ENCODE measurements at regions not wholly inside any gene's neighbourhood (a gene's known extent, or its start where the extent isn't known, plus 50 kb on each side); places are given as distances from the start of the nearest gene placed in this dataset.
"Not testable (repeated sequence)": the region's sequence is repeated elsewhere in the genome, so short reads cannot be mapped to it uniquely, and the experiment has no call there.

DNA sequence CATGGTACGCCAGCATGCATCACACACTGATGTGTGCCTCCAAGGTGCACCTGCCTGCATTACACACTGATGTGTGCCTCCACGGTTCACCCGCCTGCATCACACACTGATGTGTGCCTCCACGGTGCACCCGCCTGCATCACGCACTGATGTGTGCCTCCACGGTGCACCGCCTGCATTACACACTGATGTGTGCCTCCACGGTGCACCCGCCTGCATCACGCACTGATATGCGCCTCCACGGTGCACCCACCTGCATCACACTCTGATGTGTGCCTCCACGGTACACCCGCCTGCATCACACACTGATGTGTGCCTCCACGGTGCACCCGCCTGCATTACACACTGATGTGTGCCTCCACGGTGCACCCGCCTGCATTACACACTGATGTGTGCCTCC lies 223.1 kb upstream of the SHH start:
- not testable (repeated sequence) for DNase-seq, ATAC-seq

GRCh38 chr7:156034397-156034796 lies 222.1 kb upstream of the SHH start:
- DNase-seq (no peak), ATAC-seq (no peak)

DNA sequence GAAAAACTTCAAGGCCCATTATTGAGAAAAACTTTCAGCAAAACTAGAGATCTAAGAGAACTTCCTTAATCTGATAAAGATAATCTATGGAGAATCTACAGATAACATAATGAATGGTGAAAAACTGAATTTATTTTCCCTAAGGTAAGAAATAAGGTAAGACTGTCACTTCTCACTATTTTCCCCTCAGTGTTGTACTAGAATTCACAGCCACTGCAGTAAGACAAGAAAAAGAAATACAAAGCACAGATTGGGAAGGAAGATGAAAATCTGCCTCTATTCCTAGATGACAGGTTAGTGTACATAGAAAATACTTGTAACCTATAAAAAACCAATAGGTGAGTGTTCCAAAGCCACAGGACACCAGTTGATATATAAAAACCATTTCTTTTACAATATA lies 220.7 kb upstream of the SHH start:
- ATAC-seq (no peak), DNase-seq (no peak)

DNA sequence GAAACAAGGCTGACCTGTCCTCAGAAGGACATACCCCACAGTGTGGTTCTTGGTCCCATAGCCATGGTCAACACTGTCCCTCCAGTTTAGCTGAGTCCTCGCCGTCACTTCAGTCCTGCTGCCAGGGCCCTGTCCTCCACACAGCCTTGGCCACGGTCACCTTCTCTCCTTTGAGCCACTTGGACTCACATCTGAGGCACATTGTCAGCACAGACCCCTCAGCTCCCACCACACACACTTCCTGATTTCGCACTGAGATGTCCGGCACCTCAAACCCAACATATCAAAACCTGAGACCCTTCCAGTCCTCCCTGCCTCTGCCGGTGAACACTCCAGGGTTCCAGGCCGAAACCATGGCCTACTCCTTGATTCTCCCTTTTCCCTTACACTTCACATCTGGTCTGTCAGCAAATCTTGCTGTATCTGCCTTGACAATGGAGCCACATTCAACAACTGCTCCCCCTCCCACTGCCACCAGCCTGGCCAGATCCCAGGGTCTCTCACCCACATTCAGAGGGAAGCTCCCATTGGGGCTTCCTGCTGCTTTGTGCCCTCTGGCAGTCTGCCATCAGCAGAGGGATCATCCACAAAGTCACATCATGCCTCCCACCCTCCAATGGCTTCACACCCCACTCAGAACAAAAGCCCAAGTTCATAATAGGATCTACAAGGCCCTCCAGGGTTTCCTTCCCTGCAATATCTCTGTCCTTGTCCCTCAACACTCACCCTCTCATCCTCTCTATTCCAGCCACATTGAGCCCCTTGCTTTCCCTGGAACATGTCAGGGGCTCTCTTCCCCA lies 219.6 kb upstream of the SHH start:
- no peak for ATAC-seq
- DNase-seq = no peak

DNA sequence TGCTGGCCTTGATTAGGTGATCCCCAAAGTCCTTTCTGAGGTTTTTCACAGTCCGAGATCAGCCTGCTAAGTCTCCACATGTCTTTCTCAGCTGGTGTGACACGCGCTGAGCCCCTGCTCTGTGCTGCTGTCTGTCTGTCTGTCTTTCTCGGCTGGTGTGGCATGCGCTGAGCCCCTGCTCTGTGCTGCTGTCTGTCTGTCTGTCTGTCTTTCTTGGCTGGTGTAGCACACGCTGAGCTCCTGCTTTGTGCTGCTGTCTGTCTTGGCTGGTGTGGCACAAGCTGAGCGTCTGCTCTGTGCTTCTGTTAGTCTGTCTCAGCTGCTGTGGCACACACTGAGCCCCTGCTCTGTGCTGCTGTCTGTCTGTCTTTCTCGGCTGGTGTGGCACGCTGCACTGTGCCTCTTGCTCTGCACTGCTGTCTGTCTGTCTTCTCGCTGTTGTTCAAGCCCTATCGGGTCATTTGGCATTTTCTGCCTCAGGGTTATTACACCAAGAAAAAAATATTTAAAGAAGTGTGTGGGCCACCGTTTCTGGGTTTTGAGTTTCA lies 217.3 kb upstream of the SHH start:
- peak; percentile 23 for ATAC-seq
- no peak for DNase-seq

DNA sequence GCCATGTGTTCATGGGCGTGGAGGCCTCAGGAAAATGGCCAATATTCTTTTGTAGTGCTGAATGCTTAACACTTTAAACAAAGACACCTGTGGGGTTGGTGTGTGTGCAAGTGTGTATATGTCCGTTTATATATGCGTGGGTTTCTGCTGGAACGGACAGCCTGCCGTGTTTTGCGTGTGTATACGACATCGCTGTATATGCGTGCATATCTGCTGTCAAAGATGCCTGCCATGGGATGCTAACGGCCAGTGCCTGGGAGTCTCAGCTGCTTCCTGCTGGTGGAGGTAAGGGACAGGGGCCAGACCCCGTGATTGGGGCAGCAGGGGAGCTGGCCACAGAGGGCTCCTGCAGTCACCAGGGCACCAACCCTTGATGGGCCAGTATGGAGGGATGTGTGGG lies 216.3 kb upstream of the SHH start:
- no peak for DNase-seq
- no peak for ATAC-seq

GRCh38 chr7:156027821-156028220 lies 215.6 kb upstream of the SHH start:
- ATAC-seq (no peak), DNase-seq (no peak)

DNA sequence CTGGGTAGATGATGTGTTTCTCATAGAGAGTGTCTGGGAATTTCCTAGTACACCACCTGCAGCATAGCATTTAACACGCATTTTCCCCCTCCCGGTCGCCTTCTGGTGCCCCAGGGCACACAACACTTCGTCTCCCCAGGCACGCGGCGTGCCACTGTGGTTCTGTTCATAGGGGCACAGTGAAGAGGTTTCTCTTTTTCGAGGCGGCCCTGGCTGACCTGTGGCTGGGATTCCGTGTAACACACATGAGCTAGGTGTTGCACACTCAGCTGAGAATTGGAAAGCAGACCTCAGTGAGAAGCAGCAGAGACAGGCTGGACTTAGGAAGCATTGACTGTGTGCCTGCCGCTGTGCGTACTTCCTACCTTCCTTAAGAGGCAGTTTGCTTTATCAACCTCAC lies 214.3 kb upstream of the SHH start:
- no peak for ATAC-seq
- no peak for DNase-seq

GRCh38 chr7:156026076-156026600 lies 213.9 kb upstream of the SHH start:
- ATAC-seq (no peak), DNase-seq (no peak)

- ATAC-seq = no peak
- no peak for DNase-seq
These were observed 213.4 kb upstream of the SHH start for GRCh38 chr7:156025675-156026074.

DNA sequence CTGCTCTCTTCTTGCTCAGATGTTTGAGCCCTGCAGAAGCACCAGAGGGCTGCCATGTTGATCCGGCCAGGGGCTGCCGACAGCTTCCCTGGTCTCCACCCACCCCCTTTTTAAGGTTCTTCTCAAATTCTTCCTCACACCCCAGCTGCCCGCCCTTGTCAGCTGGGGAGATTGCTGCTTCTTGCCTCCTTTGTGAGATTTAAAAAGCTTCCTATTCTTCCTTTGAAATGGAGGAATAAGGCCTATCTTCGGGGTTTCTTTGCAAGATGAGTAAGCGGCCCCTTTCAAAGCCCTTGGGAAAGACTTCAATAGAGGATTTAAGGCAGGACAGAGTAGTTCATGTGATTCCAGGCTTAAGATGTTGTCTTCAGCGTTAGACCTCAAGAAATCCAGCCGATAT lies 211.9 kb upstream of the SHH start:
- ATAC-seq (no peak), DNase-seq (no peak)

GRCh38 chr7:156022483-156023459 lies 210.5 kb upstream of the SHH start:
- DNase-seq (no peak), ATAC-seq (no peak)

DNA sequence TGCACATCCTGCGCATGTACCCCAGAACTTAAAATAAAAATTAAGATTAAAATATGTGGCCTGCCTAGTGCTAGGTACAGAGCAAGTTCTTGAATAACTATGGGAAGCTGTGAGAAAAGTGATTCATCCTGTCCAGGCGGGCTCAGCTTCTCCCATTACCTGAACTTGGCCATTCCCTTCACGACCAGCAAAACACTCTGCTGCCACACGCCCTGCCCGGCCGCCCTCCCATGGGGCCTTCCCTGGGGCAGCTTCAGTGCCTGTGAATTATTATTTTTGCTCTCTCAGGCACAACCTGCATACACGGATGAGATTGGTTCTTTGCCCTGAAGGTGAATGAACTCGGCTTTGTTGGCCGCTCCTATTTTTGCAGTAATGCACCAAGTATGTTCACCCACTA lies 209.2 kb upstream of the SHH start:
- ATAC-seq (no peak), DNase-seq (no peak)

GRCh38 chr7:156020566-156020965 lies 208.3 kb upstream of the SHH start:
- ATAC-seq = no peak
- DNase-seq = no peak

DNA sequence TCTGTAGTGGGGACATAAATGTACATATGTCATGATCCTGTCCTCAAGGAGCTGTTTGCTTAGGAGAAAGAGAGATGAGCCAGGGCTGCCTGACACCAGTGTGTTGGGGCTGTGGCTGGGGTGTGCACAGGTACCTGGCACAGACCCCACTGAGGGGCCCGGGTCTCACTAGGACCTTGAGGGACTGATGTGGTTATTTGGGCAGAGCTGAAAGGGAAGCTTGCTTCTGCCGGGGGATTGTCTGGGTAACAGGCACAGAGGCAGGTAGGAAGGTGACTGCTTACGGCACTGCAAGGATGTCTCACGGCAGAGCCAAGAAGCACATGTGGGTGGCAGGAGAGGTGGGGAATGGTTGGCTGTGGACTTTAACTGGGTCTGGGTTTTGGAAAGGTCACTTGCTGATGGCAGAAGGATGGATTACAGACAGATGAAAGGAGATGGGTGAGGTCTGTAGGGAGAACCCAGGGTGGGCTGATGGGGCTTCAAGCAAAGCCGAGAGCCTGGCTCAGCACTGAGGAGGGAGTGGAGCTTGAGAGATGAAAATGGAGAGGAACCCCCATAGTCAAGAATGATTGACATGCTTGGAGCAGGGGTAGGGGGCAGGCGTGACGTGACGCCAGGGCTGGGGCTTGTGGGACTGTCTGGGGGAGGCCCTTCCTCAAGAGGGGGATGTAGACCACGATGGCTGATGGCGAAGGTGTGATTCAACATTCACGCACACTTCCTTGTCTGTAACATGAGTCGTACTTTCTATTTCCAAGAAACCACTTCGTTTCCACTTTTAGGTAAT lies 207.7 kb upstream of the SHH start:
- no peak for DNase-seq
- ATAC-seq = peak; percentile 24

- ATAC-seq = no peak
- DNase-seq = no peak
These were observed 207.0 kb upstream of the SHH start for GRCh38 chr7:156019308-156019707.

DNA sequence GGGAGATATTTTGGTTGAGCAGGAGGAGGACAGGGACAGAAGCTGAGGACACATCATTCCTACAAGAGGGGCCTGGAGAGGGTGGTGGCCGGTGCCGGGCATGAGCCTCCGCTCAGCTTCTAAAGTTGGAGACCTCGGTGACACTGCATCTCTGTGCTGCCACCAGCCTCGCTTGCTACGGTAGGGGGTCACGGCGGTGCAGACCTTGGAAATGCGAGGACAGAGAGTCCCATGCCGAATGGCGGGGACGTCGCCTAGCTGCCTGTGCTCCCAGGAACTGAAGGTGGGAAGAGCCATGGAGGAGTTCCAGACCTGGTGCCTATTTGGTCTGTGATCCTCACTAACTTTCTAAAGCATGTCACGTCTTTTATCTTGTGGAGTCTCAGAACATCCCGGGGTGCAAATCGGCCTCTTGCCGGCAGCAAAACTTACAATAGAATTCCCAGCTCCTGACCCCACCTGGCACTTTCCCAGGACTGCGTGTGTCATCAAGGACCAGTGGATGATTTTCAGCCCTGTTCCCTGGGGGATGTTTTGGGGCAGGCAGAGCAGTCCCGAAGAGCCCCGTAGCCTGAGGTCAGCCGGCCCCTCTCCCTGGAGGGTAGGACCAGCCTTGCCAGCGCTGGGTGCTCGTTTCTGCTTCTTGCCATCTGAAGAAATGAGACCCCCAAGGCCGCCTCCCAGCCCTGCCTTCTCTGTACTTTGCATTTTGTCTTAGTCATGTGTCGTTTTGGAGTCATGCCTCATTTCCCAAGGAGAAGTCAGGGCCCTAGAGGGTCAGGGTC lies 205.8 kb upstream of the SHH start:
- ATAC-seq (no peak), DNase-seq (no peak)

- ATAC-seq (no peak), DNase-seq (no peak)
These were observed 205.2 kb upstream of the SHH start for GRCh38 chr7:156017431-156017830.

DNA sequence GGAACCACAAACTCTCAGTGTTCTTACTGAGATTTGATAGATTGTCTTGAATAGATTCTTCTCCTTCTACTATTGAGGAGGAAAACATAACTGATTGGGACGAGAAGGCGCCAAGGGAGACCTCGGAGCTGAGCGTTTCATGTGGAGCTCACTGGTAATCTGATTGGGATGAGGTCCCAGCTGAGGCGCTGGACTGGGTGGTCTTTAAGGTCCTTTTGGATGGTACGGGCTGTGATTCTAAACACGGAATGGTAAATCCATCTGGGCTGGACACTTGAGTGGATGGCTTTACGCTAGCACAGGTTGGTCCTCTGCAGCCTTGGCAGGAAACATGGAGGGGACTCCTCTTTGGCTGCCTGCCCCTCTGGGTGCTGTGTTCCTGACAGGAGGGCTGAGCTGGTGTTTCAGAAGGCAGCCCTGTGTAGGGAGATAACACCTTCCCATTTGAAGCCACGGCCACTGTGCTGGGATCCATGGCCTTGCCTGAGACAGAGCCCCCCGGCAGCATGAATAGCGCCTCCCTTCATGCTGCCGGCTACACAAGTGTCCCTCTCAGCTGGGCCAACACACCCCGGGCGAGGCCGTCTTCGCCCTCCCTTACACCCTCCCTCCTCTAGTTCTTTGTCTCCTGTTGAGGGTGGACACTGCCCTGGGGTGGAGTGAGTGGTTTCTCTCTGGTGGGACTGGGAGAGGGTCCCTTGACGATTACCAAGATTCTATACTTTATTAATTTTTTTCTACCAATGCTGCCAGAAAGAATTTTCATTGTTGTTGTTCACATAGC lies 203.2 kb upstream of the SHH start:
- DNase-seq (no peak), ATAC-seq (no peak)

DNA sequence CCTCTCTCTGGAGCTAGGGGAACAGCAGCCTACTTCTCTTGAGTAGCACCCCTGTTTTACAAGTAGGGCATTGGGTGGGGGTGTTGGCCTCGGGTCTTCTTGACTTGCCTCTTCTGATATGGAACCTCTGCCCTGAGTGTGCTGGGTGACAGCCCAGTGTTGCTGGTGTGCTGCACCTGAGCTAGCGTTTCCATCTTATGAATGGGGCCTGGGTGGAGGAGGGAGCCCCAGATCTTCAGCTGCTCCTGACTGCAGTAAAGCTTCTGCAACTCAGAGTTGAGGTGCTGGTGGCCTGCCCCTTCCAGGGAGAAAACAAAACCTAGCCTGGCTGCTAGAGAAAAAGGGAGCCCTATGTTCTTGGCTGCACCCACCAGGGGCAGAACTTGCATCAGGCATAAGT lies 202.5 kb upstream of the SHH start:
- no peak for DNase-seq
- no peak for ATAC-seq

Measured in stimulated activated naive CD8-positive, alpha-beta T cell treated with anti-CD3 and anti-CD28 coated beads, Interleukin-15, Interleukin-2, amounts not matched to agents 100 U/mL and 50 U/mL, for 24 hours (primary cell).